ENCODE measurements at regions not wholly inside any gene's neighbourhood (a gene's known extent, or its start where the extent isn't known, plus 50 kb on each side); places are given as distances from the start of the nearest gene placed in this dataset.

- no peak for DNase-seq
These were observed 431.5 kb upstream of the BOD1L1 start for GRCh38 chr4:14059006-14059405.

- DNase-seq: no peak
These were observed 437.5 kb upstream of the BOD1L1 start for GRCh38 chr4:14064984-14065383.

GRCh38 chr4:14065406-14065805 lies 437.9 kb upstream of the BOD1L1 start:
- DNase-seq: no peak

- no peak for DNase-seq
These were observed 439.5 kb upstream of the BOD1L1 start for GRCh38 chr4:14066979-14067378.

DNA sequence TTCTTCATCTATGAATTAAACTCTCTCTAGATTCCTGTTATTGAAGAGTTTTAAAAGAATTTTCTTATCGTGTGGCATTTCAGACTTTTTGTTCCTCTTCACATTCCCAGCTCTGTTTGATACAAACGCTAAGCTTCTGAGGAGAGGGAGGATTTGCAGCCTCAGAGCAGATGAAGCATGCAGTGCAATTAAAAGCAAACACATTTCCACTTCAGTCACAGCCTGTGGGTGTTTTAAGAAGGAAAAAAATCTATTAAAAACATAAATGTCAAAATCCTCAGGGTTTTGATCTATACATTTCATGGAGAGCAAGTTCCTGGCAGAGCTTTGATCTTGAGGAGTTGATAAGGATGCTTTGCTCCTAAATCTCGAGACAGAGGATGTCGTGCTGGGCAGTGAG lies 442.4 kb upstream of the BOD1L1 start:
- no peak for DNase-seq

DNA sequence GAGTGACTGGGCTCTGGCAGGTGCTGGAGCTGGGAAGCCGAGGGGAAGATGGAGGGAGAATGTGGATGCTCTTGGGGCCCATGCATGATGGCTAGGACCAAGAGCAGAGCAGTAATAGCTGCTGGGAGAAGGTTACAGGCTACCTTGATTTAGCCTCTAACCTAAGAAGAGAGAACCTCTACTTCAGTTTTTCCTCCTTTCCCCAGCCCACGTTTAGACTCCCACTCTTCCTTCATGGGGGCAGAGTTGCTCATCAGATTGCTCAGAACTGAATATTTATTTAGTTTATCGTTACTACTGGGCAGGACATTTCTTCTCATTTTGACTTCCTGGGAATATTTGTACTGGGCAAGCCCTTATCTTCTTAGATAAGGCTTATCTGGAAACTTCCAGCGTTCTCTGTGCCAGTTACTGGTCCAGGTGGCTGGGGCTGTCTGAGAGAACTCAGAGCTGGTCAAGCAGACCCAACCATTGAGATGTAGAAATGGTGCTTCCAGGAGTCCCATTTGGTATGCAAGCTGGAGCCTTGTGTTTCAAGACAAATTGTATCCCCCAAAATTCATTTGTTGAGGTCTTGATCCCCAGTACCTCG lies 442.9 kb upstream of the BOD1L1 start:
- no peak for DNase-seq

DNA sequence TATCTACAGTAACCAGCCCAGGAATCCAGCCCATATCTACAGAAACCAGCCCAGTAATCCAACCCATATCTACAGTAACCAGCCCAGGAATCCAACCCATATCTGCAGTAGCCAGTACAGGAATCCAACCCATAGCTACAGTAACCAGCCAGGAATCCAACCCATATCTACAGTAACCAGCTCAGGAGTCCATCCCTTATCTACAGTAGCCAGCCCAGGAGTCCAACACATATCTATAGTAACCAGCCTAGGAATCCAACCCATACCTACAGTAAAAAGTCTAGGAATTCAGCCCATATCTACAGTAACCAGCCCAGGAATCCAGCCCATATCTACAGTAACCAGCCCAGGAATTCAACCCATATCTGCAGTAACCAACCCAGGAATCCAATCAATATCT lies 445.0 kb upstream of the BOD1L1 start:
- DNase-seq: no peak

GRCh38 chr4:14076776-14077175 lies 449.3 kb upstream of the BOD1L1 start:
- no peak for DNase-seq

DNA sequence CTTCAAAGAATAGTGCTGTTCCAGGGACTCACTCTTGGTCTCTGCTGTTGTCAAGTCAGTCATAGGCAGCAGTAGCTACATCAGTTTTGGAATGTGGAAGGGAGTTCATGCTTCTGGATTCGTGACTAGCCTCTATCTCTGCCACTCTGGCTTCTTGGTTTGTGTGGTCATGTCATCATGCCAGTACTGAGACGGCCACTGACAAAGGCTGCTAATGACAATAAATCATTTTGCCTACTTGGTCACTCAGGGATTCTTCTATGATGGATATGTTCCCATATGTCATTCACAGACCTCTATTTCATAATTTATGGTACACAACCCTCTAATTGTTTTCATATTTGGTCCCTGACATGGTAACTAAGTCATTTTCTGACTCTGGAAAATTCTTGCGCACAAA lies 450.8 kb upstream of the BOD1L1 start:
- DNase-seq: no peak

DNA sequence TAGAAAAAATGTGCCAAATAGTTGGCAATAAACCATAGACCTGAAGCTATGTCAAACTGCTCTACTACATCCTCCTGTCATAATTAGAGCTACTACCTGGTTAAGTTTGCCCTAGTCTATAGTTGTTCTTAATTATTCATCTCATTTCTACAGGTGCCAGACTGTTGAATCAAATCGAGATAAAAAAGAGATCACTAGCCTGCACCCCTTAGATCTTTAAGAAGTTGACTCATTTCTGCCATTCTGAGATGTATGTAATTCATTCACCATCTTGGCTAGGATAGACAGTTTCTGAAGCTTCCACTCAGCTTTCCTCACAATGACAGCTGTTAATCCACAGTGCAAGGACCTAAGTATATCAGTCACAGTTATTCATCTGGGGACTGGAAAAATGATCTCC lies 452.1 kb upstream of the BOD1L1 start:
- no peak for DNase-seq

DNA sequence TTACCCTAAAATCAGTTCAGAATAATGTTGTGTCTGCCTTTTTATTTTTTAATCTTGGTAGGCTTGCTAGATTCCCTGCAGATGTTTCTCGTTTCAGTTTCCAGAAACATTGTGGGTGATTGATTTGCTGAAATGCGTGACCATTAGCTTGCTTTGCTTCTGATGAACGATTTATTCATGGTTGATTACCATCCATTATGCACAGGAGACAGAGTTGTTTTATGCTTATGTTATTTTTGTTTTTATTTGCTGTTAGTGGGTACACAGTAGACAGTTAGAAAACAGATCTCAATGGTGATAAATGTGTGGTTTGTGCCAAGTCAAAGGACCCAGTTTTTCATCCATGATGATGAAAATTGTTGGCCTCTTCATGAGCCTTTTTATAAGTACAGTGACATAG lies 455.6 kb upstream of the BOD1L1 start:
- no peak for DNase-seq

GRCh38 chr4:14084598-14084997 lies 457.1 kb upstream of the BOD1L1 start:
- DNase-seq: no peak

DNA sequence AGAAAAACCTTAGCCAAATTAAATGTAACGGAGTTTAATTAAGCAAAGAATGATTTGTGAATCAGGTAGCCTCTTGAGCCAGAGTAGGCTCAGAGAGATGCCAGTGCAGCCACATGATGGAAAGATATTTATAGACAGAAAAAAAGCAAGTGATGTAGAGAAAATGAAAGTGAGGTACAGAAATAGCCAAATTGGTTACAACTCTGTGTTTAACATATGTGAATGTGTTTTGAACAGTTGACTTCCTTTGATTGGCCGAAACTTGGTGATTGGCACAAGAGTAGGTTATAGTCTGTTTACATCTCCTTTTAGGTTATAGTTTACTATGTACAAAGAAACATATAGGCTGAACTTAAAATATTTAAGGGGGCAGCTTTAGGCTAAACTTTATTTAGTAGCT lies 459.9 kb upstream of the BOD1L1 start:
- no peak for DNase-seq

DNA sequence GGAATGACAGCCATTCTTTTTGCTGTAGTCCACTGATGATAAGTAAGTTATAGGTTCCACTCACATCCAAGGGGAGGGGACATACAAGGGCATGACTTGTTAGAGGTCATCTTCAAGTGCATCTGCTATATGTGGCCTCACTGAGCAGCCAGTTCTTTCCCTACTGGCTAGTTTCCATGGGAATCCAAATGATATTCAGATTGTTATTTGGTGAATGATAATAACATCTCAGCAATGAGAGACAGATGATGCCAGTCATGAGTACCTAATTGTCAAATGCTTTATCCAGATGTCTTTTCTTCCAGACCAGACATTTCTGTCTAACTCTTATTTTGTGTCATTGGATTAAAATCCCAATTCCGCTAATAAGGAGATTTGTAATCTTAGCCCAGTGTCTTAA lies 460.4 kb upstream of the BOD1L1 start:
- DNase-seq: no peak

DNA sequence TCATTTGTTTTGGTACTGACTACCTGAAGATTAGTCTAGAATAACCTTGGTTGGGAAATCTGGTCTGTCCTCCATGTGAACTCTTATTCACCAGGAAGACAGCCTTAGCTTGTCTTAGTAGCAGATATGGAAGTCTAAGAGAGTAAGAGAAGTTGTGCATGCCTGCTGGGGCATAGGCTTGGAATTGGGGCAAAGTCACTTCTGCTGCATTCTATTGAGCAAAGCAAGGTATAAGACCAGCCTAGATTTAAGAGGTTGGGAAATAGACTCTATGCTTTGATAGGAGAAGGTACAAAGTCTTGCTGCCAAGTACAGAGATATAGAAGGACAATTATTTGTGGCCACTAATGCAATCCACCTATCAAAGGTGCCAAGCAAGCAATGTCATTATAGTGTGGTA lies 464.0 kb upstream of the BOD1L1 start:
- DNase-seq: no peak

DNA sequence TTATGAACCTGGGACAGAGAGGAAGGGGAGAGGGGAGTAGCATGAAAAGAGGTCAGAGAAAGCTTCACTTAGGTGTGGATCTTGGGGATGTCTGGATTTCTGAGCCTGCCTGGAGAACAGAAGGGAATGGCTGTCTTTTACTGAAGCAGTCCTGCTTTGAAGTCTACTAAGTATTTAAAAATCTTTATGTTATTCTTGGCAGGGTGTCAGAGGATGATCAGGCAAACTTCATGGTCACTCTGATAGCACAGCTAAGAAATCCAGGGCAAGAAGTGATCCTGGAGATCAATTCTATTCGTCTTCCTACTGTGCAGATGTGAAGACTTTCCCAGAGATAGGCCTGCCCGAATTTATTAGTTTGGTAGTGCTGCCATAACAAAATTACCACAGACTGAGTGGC lies 464.4 kb upstream of the BOD1L1 start:
- no peak for DNase-seq

DNA sequence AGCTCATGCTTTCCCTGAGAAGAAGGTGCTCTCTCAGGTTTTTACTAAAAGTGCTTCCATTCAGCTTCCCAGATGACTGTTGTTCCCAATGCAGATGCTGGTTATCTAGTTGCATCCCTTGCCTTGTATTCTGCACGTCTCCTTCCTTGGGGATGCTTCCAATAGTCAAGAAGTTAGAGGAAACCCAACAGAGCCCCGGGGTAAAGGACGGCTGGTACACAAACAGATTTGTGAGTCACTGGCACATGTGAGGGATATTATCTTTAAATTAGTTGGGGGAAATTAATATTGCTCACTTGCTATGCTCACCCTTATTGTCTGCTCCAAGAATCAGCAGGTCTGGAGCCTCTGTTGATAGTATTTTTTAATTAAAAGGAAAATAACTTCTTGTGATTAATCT lies 465.2 kb upstream of the BOD1L1 start:
- no peak for DNase-seq

DNA sequence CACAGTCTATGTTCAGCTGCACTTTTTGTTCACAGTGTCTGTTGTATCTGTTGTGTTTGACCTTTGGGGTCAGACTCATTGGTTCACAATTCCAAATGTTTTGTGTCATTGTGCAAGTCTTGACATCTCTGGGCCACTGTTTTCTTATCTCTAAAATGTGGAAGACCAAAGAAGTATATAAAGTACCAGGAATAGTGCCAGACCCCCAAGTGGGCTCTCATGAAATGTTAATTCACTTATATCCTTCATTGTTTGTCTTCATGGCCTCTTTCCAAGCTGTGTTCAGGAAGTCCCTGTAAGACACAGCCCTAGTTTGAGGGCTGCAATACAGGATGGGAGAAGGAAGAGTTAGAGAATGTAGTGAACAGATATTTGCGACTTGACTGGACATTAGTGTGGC lies 468.3 kb upstream of the BOD1L1 start:
- no peak for DNase-seq

DNA sequence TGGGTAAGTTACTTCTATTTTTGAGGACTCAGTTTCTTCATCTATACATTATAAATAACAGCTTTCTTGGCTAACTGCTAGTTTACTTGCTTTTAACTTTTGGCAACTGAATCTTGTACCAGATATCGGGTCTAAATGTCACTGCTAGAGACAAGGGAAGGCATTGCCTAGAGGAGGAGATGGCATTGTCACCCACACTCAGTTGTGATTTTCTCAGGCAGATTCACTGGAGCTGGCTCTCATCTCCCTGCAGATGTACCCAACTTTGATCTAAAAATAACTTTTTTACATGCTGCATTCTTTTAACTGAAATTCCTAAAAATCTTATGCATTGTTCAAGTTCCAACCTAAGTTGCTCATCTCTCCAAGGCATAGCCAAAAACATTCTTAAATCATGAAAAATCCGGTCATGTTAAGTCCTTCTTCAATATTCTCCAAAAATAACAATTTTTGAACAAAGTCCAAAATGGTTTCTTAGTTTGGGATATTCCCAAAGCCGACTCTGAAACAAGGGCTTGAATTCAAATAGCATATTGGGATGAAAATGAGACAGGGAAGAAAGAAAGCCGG lies 469.0 kb upstream of the BOD1L1 start:
- no peak for DNase-seq

DNA sequence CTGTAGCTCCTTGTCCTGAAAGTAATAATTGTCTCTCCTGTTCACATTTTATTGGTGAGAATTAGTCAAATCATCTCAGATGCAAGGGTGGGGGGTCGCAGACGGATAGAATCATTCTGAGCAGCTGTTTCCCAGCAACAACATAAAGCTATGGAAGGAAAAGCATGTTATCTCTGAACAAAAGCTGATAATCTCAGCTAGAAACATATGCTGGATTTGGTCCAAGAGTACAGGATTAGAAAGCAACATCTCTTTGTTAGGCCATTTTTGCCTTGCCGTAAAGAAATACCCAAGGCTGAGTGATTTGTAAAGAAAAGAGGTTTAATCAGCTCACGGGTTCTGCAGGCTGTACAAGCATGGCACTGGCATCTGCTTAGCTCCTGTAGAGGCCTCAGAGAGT lies 472.8 kb upstream of the BOD1L1 start:
- DNase-seq: no peak

DNA sequence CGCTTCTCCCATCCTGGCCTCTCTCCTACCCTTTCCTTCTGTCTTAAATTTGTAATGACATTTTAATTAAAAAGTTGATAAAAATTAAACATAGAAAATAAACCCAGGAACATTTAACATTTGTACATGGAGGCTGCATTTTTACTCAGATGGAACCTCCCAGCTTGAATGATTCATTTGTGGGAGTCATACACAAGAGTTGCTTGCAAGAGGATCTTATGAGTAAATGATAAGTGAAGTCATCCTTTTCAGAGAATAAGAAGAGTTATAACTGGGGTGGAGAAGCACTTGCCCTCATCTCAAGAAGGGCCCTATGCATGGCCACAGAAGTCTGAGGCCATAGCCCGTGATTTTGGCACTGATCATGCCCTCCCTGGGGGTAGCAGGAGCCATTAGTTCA lies 482.9 kb upstream of the BOD1L1 start:
- no peak for DNase-seq

GRCh38 chr4:14111730-14112181 lies 484.2 kb upstream of the BOD1L1 start:
- DNase-seq: no peak

- DNase-seq: no peak
These were observed 487.6 kb upstream of the BOD1L1 start for GRCh38 chr4:14115106-14115505.

DNA sequence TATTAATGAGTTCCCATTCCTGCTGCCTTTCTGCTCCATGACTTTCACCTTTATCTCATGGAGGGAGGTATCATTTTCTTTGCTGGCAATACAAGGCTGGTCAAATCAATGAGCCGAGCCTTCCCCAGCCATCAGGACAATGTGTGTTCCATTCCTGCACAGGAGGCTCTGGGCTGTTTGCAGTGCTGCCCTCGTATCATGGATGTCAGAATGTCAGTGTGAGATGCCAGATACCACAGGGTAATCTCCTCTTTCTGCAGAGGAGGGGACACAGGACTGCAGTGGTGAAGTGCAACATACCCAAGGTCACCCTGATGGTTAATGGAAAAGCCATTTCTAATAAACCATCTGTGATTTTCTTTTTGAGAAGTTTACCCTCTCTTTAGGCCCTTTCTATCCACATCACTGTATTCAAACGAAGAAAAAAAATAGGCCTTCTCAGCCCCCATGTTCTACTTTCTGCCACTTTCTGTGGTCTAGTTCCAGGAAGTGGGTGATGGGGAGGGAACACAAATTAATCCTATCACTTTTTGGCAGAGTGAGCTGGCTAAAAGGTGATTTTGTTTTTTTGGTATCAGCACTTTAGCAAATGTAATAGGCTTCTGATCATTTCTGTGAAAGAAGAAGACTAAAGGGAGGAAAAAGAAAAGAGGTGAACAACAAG lies 490.2 kb upstream of the BOD1L1 start:
- DNase-seq: no peak

- DNase-seq: no peak
These were observed 497.3 kb upstream of the BOD1L1 start for GRCh38 chr4:14124816-14125215.

Measured in activated gamma-delta T cell (primary cell).